Activated naive CD8-positive, alpha-beta T cell treated with anti-CD3 and anti-CD28 coated beads, Interleukin-2, amount 10 ng/mL, durations not matched to agents 7 days and 5 days (primary cell): ENCODE measurements at regions not wholly inside any gene's neighbourhood (a gene's known extent, or its start where the extent isn't known, plus 50 kb on each side); places are given as distances from the start of the nearest gene placed in this dataset.

Source experiments
- ATAC-seq: fragments of 150-1000 bp; cut with Tn5 transposase; one replicate; pipeline ENCODE4 v1.10.0; 2021; ENCODE audit warnings: low read depth, moderate library complexity
- POLR2A ChIA-PET: fragments of 350-600 bp; sonication (Branson Sonifier 250); formaldehyde crosslinking; loops from one replicate; lab custom pipeline; 2021; ENCODE audit warnings: antibody characterized with exemption; lab: Charles Lee
- DNase-seq: peaks from one replicate; pipeline ENCODE4 v3.0.0; 2021
- H3K27ac Mint-ChIP-seq: one replicate; pipeline ENCODE4 v1.8.0; 2022; ENCODE audit warnings: mild to moderate bottlenecking, mixed read lengths
- H3K27me3 Mint-ChIP-seq: one replicate; pipeline ENCODE4 v1.8.0; 2022; ENCODE audit warnings: mild to moderate bottlenecking, moderate library complexity, mixed read lengths
- H3K36me3 Mint-ChIP-seq: one replicate; pipeline ENCODE4 v1.8.0; 2021; ENCODE audit warnings: mild to moderate bottlenecking, mixed read lengths
- H3K4me1 Mint-ChIP-seq: one replicate; pipeline ENCODE4 v1.8.0; 2021; ENCODE audit warnings: mixed read lengths
- H3K4me3 Mint-ChIP-seq: one replicate; pipeline ENCODE4 v1.8.0; 2022; ENCODE audit warnings: mild to moderate bottlenecking, moderate library complexity, mixed read lengths
- H3K9me3 Mint-ChIP-seq: one replicate; pipeline ENCODE4 v1.8.0; 2021; ENCODE audit warnings: mixed read lengths

DNA sequence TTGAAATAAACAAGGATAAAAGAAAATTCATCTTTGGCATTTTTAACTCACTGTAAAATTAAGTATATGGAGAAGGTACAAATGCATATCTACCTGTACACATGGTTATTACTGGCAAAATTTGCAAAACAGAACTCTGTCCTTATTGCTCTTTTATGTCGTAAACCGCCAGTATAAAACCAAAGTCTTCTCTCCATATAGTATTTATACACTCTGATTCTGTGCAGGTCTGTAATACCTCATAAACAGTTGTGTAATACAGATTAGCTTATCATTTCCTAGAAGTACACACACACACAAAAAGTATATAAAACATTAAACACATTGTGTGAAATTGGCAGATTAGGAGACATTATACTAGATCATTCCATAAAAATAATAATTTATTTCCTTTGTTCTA is 406.6 kb upstream of the ANO3 start:
- POLR2A ChIA-PET, result no interaction called here
- ATAC-seq (no peak), DNase-seq (no peak)
- no peak overlapping the region for H3K27ac Mint-ChIP-seq
- peaks cover 5% of the 10 kb centered on the region for H3K9me3 Mint-ChIP-seq
- H3K27me3 Mint-ChIP-seq, result no peaks in the 10 kb centered on the region
- H3K36me3 Mint-ChIP-seq, result no peaks in the 10 kb centered on the region
- H3K4me3 Mint-ChIP-seq, result no peak overlapping the region
- H3K4me1 Mint-ChIP-seq, result no peaks in the 10 kb centered on the region

DNA sequence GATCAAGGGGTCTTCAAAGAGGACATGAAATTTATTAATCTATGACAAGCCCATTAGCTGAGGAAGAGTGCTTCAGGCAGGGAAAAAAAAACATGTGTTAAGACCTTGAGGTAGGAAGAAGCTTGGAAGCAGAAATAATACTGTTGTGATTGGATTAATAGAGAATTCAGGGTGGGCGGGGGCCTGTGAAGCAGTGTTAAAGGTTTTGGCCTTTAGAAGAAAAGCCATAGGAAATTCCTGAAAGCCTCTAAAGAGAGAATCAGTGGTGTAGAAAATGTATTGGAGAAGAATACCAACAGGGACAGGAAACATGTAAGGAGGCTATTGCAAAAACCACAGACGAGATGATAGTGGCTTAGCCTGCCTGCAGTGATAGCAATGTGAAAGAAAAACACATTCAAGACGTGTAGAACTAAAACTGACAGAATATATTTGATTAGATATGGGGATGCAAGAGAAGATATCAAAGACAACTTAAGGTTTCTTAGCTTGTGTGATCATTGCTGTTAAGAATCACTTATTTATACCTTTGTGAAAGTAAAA is 404.4 kb upstream of the ANO3 start:
- Mint-ChIP-seq H3K4me1 (no peaks in the 10 kb centered on the region), H3K27me3 (no peaks in the 10 kb centered on the region), H3K9me3 (peaks cover 3% of the 10 kb centered on the region), H3K36me3 (no peaks in the 10 kb centered on the region), H3K27ac (no peak overlapping the region), H3K4me3 (no peak overlapping the region)
- DNase-seq, result no peak
- ATAC-seq, result no peak
- POLR2A ChIA-PET, result no interaction called here

DNA sequence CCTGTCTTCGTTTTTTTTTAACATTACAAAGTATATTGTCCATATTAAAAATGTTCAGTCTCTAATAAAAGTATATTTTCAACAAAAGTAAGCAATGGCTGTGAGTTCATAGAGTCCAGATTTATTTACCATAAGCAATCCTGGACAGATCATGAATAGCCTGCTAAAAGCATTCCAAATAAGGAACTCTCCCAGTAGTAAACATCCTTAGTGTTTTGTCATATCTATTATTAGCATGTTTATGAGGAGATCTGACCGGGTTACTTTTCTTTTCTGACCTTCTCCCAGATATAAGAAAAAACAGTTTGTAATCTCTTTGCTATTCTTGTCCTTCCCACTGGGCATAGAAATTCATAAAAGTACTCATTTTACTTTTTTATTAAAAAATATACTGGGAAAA is 403.9 kb upstream of the ANO3 start:
- ATAC-seq, result no peak
- H3K9me3 Mint-ChIP-seq, result no peaks in the 10 kb centered on the region
- no peak for DNase-seq
- POLR2A ChIA-PET, result no interaction called here
- no peak overlapping the region for H3K4me3 Mint-ChIP-seq
- H3K36me3 Mint-ChIP-seq, result no peaks in the 10 kb centered on the region
- H3K27me3 Mint-ChIP-seq, result no peaks in the 10 kb centered on the region
- H3K27ac Mint-ChIP-seq, result no peak overlapping the region
- H3K4me1 Mint-ChIP-seq, result no peaks in the 10 kb centered on the region

DNA sequence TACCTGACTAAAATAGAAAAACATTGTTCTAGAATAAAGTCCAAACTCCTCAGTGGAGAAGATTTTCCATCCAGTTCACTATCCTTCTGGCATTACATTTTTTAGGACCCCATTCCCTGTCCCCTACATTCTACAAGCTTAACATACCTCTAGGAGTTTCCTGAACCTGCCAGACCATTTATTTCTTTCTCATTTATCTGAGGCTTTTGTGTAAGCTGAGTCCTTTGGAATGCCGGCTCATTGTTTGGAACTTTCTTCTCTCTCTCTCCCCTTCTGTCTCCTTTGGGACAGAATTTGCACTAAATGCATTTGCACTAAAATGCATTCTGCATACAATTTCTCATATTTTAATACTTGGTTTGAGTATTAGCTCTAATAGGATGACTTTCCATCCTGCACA is 393.0 kb upstream of the ANO3 start:
- Mint-ChIP-seq H3K27ac (no peak overlapping the region), H3K4me1 (no peaks in the 10 kb centered on the region), H3K27me3 (no peaks in the 10 kb centered on the region), H3K4me3 (no peak overlapping the region), H3K36me3 (no peaks in the 10 kb centered on the region), H3K9me3 (peaks cover 1% of the 10 kb centered on the region)
- POLR2A ChIA-PET, result no interaction called here
- ATAC-seq, result no peak
- DNase-seq, result no peak

DNA sequence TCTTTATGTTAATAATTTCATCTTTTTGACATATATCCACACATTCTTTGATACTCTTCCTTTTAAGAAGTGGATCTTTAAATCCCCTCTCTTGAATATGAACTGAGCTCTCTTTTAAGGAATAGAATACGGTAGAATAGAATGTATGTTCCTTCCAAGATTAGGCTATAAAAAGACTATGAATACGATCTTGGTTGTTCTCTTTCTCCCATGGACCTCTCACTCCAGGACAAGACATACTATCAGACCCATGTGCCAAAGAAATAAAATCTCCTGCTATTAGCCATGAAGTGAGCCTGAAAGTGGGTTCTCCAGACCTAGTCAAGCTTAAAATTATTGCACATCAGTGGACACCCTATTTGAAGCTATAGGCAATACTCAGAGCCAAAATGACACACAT is 392.2 kb upstream of the ANO3 start:
- no peaks in the 10 kb centered on the region for H3K36me3 Mint-ChIP-seq
- POLR2A ChIA-PET, result no interaction called here

DNA sequence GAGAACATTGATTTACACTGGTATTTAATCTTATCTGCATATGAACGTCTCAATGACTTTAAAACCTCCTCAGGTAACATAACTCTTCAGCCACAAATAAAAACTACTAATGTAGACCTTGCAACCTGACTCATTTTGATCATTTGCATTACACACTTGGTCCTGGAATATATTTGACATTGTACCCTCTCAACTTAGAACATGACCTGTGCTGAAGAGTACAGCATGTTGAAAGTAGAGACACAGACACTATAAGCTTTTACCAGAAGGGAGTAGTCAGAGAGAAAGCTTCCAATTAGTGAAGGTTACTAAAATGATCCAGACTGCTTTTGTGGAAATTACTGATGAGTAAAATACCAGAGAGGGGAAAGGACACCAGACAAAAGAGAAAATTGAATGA is 390.6 kb upstream of the ANO3 start:
- no peaks in the 10 kb centered on the region for H3K36me3 Mint-ChIP-seq

More for the DNA sequence above, 392.2 kb upstream of the ANO3 start:
- ATAC-seq, result no peak
- no peak overlapping the region for H3K4me3 Mint-ChIP-seq
- no peaks in the 10 kb centered on the region for H3K4me1 Mint-ChIP-seq
- no peak for DNase-seq
- H3K27me3 Mint-ChIP-seq, result no peaks in the 10 kb centered on the region
- H3K9me3 Mint-ChIP-seq, result peaks cover 1% of the 10 kb centered on the region
- H3K27ac Mint-ChIP-seq, result no peak overlapping the region

DNA sequence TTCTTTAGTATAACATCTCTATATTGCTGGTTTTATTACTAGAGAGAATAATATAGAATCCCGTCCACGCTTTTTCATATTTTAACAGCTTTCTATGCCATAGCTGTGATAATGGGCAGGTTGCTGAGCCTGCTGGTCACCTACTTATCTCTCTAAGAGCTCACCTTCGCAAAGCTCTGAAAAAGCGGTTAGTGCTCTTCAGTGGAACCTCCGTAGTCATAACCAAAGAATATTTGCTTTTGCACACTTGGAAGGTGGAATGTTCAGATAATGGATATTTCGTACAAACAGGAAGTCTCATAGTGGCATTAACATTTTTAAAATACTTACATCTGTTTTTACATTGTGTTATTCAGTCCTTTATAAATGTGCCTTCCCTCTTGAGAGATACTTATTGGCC is 388.9 kb upstream of the ANO3 start:
- no peak overlapping the region for H3K4me3 Mint-ChIP-seq
- DNase-seq (no peak), ATAC-seq (no peak)
- no peaks in the 10 kb centered on the region for H3K4me1 Mint-ChIP-seq
- POLR2A ChIA-PET, result no interaction called here
- no peaks in the 10 kb centered on the region for H3K9me3 Mint-ChIP-seq
- H3K27me3 Mint-ChIP-seq, result no peaks in the 10 kb centered on the region
- no peak overlapping the region for H3K27ac Mint-ChIP-seq
- no peaks in the 10 kb centered on the region for H3K36me3 Mint-ChIP-seq

More for the DNA sequence above, 390.6 kb upstream of the ANO3 start:
- ATAC-seq (no peak), DNase-seq (no peak)
- no peaks in the 10 kb centered on the region for H3K9me3 Mint-ChIP-seq
- no peaks in the 10 kb centered on the region for H3K27me3 Mint-ChIP-seq
- no peak overlapping the region for H3K27ac Mint-ChIP-seq
- H3K4me3 Mint-ChIP-seq, result no peak overlapping the region
- H3K4me1 Mint-ChIP-seq, result no peaks in the 10 kb centered on the region
- POLR2A ChIA-PET, result no interaction called here

DNA sequence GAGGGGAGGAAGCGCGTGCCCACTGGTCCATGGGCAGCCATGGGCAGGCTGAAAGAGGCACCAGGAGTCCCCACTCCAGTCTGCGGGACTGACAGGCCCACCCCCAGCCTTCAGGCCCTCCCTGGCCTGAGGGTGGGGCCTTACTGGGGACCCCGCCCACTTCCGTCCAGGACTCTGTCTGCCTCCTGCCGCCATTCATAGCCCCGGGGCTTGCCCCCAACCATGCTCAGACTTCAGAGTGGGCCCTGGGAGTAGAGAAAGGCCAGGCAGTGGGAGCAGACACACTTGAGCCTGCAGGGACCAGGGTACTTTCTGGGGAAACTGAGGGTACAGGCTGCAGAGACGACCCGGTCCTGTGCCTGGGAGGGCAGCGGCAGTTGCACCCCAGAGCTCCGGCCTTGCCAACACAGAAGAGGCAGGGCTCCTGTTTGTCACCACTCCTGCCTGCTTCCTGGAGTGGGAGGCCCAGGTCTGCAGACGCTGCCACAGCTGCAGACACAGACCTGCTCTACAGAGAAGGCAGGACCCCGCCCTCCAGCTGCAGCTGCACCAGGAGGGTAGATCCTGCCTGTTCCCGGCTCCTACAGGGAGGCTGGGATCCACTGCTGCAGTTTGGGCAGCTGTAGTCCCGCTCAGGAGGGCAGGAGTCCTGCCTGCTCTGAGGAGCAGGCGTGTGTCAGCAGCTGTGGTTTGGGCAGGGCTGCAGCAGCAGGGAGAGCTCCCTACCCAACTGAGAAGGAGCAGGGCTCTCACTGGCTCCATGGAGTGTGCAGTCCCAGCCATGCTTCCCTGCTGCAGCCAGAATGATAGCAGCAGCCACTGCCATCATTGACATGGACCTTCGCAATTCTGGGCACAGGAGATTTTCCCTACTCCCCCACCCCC is 387.9 kb upstream of the ANO3 start:
- no peaks in the 10 kb centered on the region for H3K27me3 Mint-ChIP-seq
- ATAC-seq (no peak), DNase-seq (no peak)
- no peaks in the 10 kb centered on the region for H3K4me1 Mint-ChIP-seq
- no peaks in the 10 kb centered on the region for H3K36me3 Mint-ChIP-seq
- H3K9me3 Mint-ChIP-seq, result no peaks in the 10 kb centered on the region
- POLR2A ChIA-PET, result no interaction called here
- H3K4me3 Mint-ChIP-seq, result no peak overlapping the region
- no peak overlapping the region for H3K27ac Mint-ChIP-seq

DNA sequence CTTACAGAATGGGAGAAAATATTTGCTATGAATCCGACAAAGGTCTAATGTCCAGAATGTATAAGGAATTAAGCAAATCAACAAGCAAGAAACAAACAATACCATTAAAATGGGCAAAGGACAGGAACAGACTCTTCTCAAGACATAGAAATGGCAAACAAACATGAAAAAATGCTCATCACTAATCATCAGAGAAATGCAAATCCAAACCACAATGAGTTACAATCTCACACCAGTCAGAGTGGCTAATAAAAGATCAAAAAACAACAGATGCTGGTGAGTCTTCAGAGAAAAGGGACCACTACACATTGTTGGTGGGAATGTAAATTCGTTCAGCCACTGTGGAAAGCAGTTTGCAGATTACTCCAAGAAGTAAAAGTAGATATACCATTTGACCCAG is 382.0 kb upstream of the ANO3 start:
- Mint-ChIP-seq H3K4me1 (no peaks in the 10 kb centered on the region), H3K9me3 (peaks cover 3% of the 10 kb centered on the region), H3K27me3 (no peaks in the 10 kb centered on the region), H3K4me3 (no peak overlapping the region), H3K27ac (no peak overlapping the region), H3K36me3 (no peaks in the 10 kb centered on the region)
- POLR2A ChIA-PET, result no interaction called here
- no peak for DNase-seq
- no peak for ATAC-seq

DNA sequence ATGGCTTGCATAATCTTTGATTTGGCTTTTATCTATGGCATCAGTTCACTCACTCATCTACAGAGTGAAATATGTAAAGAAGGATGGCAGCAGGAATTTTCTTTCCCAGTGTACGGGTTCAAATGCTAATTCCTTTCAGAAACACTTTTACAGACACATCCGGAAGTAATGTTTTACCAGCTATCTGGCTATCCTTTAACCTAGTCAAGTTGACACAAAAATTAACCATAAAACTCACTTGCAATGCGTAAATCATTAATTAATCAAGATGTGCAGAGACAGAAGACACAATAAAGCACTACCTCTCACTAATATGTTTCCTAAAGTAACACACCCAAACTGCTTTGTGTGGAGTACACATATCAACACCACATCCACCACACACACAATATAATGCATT is 378.9 kb upstream of the ANO3 start:
- Mint-ChIP-seq H3K36me3 (no peaks in the 10 kb centered on the region), H3K9me3 (peaks cover 5% of the 10 kb centered on the region), H3K4me3 (no peak overlapping the region), H3K4me1 (no peaks in the 10 kb centered on the region), H3K27me3 (no peaks in the 10 kb centered on the region), H3K27ac (no peak overlapping the region)
- POLR2A ChIA-PET, result no interaction called here
- DNase-seq (no peak), ATAC-seq (no peak)

DNA sequence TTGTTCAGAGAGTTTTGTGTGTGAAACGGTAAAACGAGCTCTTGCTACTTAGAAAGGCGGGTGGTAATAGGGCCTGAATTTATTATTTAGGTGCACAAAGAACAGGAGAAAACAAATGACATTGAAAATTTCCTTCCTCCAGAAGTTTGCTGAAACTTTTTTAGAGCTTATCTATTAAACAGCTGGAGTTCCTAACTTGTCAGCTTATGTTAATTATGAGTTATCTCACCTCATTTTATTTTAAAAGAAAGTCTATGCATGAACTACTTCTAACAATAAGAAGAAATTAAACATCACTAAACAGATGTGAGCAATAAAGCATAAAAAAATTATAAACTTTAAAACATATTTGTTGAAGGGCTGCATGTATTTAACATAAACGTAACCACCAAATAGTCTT is 373.9 kb upstream of the ANO3 start:
- H3K4me3 Mint-ChIP-seq, result no peak overlapping the region
- H3K27me3 Mint-ChIP-seq, result no peaks in the 10 kb centered on the region
- no peak for ATAC-seq
- POLR2A ChIA-PET, result no interaction called here
- peaks cover 2% of the 10 kb centered on the region for H3K9me3 Mint-ChIP-seq
- H3K4me1 Mint-ChIP-seq, result no peaks in the 10 kb centered on the region
- no peaks in the 10 kb centered on the region for H3K36me3 Mint-ChIP-seq
- no peak for DNase-seq
- no peak overlapping the region for H3K27ac Mint-ChIP-seq

DNA sequence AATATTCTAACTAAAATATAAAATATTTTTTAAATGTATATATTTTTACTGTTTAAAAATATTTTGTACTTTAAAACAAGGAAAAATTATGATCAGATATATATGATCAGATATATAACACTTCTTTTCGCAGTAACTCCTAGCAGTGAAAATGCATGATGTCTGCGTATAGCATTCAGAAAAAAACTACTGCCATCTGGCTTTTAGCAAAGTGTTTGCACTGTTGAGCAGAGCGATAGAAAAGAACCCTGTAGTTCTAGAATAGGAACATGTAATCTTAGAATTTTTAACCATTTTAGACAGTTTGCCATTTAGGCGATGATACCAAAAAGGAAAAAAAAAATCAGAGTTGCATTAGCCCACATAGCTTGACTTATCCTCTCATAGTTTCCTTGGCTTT is 370.4 kb upstream of the ANO3 start:
- no peak for DNase-seq
- Mint-ChIP-seq H3K27ac (no peak overlapping the region), H3K4me1 (no peaks in the 10 kb centered on the region), H3K36me3 (no peaks in the 10 kb centered on the region), H3K4me3 (no peak overlapping the region), H3K9me3 (peaks cover 4% of the 10 kb centered on the region), H3K27me3 (no peaks in the 10 kb centered on the region)
- POLR2A ChIA-PET, result no interaction called here
- ATAC-seq, result no peak

DNA sequence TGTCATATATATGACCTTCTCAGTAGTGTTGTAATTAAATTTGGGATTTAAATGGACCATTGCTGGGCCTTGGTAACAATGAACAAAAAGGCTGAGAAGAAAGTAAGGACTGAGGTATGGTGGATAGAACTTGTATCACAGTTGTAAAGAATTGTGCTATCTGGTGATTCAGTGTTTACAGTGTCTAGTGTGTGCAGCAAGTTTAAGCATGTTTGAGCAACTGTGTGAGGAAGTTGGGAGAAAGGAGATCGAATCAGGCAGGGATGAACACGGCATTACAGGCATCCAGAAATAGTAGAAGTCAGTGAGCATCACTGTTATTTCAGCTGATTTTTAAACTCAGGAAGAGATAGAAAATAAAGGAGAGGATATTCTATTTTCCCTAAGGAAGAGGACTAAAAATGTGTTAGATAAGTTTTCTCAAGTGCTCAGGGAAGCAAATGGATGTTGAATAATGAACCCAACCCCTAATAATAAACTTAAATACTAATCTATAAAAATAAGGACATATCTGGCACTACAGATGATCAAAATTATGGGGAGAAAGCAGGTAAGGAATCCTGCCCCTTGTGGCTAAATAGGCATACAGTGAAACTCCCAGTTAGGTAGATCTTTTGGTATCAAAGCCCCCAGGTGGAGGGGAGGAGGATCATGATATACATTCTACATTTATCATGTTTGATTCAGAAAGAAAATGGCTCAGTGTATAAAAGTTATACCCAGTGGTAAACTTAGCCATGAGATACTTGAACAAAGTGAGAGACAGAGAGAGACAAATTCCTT is 361.0 kb upstream of the ANO3 start:
- H3K9me3 Mint-ChIP-seq, result peaks cover 5% of the 10 kb centered on the region
- no peak overlapping the region for H3K4me3 Mint-ChIP-seq
- ATAC-seq (no peak), DNase-seq (no peak)
- H3K27ac Mint-ChIP-seq, result no peak overlapping the region
- H3K4me1 Mint-ChIP-seq, result no peaks in the 10 kb centered on the region
- POLR2A ChIA-PET, result no interaction called here
- H3K36me3 Mint-ChIP-seq, result no peaks in the 10 kb centered on the region
- H3K27me3 Mint-ChIP-seq, result no peaks in the 10 kb centered on the region

DNA sequence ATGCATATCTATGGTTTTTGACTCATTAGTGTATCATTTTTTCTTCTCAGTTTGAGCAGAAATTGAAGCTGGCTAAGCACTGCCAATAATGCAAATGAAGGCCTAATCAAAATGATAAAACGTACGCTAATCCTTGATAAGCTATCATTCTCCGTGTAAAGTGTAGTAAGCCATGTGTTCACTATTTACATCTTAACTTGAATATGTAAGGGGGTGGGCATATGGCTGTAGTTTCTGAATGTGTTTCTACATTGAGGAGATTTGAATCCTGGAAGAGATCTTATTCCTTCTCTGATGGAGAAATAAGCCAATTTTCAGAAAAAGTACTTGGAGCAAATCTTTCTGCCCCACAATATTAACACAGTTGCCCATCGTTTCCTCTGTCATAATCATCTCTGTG is 351.8 kb upstream of the ANO3 start:
- no peaks in the 10 kb centered on the region for H3K4me1 Mint-ChIP-seq
- ATAC-seq (no peak), DNase-seq (no peak)
- no peak overlapping the region for H3K27ac Mint-ChIP-seq
- H3K9me3 Mint-ChIP-seq, result no peaks in the 10 kb centered on the region
- no peak overlapping the region for H3K4me3 Mint-ChIP-seq
- H3K36me3 Mint-ChIP-seq, result no peaks in the 10 kb centered on the region
- POLR2A ChIA-PET, result no interaction called here
- no peaks in the 10 kb centered on the region for H3K27me3 Mint-ChIP-seq
